GM21360 (cell line): ENCODE measurements at regions not wholly inside any gene's neighbourhood (a gene's known extent, or its start where the extent isn't known, plus 50 kb on each side); places are given as distances from the start of the nearest gene placed in this dataset.

Source experiments
- ATAC-seq: cut with Tn5 transposase; IDR thresholded peaks from one replicate; pipeline ENCODE4 v1.9.1; 2021; ENCODE audit warnings: mild to moderate bottlenecking, moderate library complexity; ENCODE audit not compliant: unreplicated experiment

GRCh38 chr12:84807249-84807648 lies 105.3 kb downstream of the SLC6A15 start:
- ATAC-seq: no peak

GRCh38 chr12:84805474-84805858 lies 107.1 kb downstream of the SLC6A15 start:
- no peak for ATAC-seq

DNA sequence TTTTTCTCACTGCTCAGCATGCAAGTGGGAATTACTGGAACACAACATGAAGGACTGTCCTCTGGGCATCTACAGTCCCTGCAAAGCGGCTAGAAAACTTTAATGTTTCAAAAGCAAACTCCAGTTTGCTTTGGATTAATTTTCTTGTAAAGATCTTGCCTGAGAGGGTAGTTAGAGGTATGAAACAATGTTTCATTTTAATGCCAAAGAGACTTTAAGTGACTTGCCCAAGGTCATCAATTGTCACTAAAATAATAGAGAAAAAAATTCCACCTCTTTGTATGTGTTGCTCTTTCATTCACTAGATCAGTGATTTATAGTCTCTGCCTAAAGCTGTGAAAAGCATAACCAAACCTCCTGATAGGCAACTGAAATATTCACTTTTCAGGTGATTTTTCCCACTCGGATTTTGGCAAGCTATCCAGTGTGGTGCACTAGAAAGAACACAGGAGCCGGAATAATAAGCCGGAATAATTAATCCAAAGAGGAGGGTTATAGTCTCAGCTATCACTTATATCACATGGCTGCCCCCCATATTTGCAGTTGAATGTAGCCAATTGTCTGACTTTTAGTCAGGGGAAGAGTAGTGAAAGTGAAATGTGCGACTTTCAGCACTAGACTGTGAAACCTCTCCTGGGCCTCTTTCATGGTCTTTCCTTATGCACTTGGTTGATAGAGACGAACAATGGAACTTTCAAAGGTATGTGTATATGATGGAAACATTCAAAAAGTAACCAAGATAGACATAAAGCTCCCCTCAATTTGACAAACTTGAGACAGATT lies 107.7 kb downstream of the SLC6A15 start:
- ATAC-seq: peak; percentile 53

GRCh38 chr12:84803661-84804060 lies 108.9 kb downstream of the SLC6A15 start:
- no peak for ATAC-seq

- ATAC-seq: no peak
Observed at GRCh38 chr12:84802161-84802560, 110.4 kb downstream of the SLC6A15 start.

DNA sequence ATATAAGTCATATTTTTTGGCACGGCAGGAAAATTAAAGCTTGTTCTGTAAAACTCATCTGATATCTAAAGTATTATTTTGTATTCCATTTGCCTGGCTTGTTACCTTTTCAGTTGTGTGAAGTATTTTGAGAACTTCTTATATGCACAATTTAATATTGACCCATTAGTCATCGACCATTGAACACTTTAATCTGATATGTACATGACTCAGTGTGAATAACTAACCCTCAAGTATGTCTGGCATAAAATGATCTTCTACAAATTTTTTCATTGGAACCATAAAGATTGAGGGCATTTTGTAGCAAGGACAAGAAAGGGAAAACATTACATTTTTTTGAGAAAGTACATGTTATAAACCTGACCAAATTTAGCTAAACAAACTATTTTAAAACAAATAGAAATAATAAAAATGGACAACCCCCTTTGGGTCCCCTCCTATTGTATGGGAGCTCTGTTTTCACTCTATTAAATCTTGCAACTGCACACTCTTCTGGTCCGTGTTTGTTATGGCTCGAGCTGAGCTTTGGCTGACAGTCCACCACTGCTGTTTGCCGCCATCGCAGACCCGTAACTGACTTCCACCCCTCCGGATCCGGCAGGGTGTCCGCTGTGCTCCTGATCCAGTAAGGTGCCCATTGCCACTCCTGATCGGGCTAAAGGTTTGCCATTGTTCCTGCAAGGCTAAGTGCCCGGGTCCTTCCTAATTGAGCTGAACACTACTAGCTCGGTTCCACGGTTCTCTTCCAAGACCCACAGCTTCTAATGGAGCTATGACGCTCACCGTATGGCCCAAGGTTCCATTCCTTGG lies 118.8 kb downstream of the SLC6A15 start:
- ATAC-seq: no peak

- ATAC-seq: no peak
Observed at GRCh38 chr12:84791444-84791843, 121.2 kb downstream of the SLC6A15 start.

DNA sequence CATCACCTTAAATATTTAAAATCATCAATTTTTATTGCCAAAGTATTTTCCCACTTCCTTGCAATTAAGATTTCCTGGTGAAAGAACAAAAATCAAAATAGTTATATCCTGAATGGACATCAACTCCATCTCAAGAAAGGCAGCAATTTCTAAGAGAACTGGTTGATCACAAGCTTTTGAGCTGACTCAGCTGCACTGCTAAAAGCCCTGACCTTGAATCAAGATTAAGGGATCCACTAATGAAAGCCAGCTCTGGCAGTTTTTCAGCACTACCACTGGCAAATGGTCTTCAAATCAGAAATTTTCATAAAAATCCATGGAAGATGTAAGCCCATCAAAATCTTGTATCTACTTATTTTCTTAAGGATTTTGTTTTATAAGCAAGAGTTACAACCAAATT lies 123.4 kb downstream of the SLC6A15 start:
- ATAC-seq: no peak

- no peak for ATAC-seq
Observed at GRCh38 chr12:84787253-84787652, 125.3 kb downstream of the SLC6A15 start.

GRCh38 chr12:84786622-84787021 lies 126.0 kb downstream of the SLC6A15 start:
- ATAC-seq: no peak

DNA sequence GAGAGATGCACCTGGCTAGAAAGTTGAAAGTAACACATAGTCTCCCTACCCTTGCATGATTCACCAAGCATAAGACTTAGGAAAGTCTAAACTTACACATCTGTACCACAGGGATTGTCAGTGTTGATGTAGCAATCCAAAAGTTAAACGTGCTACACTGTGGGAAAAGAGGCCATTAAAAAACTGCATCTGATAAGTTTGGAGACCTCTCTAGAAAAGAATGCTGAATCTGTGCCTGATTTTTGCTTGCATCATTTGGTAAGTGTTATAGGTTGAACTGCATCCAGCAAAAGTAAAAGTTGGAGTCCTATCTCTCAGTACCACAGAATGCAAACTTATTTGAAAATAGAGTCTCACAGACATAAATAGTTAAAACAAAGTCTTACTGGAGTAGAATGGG lies 126.6 kb downstream of the SLC6A15 start:
- ATAC-seq: no peak

DNA sequence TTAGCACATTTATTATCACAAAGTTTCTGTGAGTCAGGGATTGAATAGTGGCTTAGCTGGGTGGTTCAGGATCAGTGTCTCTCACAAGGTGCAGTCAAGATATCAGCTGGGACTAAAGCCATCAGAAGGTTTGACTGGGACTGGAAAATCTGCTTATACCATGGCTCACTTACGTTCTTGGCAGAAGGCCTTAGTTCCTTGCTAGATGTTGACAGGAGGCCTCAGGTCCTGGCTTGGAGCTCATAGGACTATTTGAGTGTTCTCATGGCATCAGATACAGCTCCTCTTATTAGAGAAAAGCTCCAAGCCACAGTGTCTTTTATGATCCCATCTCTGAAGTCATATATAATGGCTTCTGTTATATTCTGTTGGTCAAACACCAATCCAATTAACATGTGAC lies 127.3 kb downstream of the SLC6A15 start:
- no peak for ATAC-seq

DNA sequence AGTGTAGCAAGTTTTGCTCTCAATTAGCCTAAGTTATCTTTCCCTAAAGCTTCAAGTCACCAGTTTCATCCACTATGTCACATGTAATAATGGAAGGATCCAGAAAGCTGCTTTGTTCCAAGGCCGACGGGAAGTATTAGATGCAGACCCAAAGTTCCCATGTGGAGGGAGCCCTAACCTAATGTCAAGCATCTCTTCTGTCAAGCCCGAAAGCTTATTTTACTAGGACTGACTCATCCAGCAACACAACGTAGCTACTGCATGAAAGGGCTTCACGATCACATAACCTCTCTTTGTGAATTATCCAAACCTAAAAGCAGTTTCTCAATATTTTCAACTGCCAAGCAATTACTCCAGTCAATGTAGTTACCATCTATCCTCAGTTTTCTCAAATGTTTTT lies 133.4 kb downstream of the SLC6A15 start:
- no peak for ATAC-seq

- ATAC-seq: no peak
Observed at GRCh38 chr12:84772281-84772680, 140.3 kb downstream of the SLC6A15 start.

DNA sequence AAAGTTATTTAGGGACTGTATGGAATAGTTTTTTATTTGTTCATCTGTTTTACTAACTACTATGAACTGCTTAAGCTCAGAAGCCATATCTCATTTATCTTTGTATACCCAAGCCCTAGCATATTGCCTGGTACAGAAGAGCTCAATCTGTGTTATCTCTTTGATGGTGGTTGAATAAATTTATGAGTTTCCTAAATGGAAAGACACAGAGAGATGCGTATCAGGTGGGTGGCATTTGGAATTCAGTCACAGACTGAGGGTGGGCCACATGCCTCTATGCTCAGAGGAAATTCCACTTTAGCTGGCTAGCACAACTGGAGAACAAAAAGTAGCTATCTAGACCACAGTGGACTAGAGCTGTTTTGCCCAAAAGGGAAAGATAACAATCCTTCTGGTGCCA lies 145.5 kb downstream of the SLC6A15 start:
- ATAC-seq: no peak

GRCh38 chr12:84766375-84766774 lies 146.2 kb downstream of the SLC6A15 start:
- ATAC-seq: no peak

DNA sequence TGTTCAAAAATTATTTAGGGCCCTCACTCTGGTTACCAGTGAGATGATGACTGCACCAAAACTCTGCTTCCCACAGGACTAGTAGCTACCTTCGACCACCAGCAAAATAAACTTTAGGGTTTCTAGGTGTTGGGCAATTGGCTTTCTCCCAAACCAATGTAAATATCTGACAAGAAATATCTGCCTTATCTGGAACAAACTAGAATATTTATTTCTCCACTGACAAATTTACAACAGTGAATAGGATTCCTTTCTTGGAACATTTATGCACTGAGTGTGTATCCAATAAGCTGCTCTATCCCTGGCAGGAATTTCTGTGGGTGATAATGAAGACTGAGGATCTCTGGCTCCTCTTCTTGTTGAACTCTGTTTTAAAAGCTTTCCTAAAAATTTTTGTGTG lies 148.6 kb downstream of the SLC6A15 start:
- no peak for ATAC-seq

DNA sequence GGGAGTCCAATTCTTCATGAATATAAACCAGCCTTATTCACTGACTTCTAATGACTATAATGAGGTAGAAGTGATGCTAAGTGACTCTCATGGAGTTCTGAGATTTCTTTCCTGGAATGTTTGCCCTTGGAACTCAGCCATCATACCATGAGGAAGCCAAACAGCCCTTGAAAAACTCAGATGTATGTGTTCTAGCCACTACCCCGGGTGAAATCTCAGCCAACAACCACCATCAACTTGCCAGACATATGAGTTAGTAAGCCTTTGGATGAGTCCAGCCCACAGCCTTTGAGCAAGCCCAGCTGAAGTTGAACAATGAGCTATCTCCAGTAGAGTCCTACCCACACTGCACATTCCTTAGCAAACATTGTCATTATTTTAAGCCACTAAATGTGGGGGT lies 149.5 kb downstream of the SLC6A15 start:
- no peak for ATAC-seq

GRCh38 chr12:84760091-84760865 lies 152.3 kb downstream of the SLC6A15 start:
- no peak for ATAC-seq

- ATAC-seq: no peak
Observed at GRCh38 chr12:84757978-84758377, 154.6 kb downstream of the SLC6A15 start.

GRCh38 chr12:84756961-84757360 lies 155.6 kb downstream of the SLC6A15 start:
- ATAC-seq: no peak

- ATAC-seq: no peak
Observed at GRCh38 chr12:84745127-84745526, 167.5 kb downstream of the SLC6A15 start.
